ENCODE measurements at regions not wholly inside any gene's neighbourhood (a gene's known extent, or its start where the extent isn't known, plus 50 kb on each side); places are given as distances from the start of the nearest gene placed in this dataset.

GRCh38 chr16:8023326-8023725 lies 567.0 kb downstream of the TMEM114 start:
- TF ChIP-seq EZH2phosphoT487 (IDR thresholded peaks at IDR 0.05) = no peak
- no peak for TF ChIP-seq CTCF (IDR thresholded peaks at IDR 0.05)

Measured in neural progenitor cell (in vitro differentiated cells).